H1 (cell line): ENCODE measurements at regions not wholly inside any gene's neighbourhood (a gene's known extent, or its start where the extent isn't known, plus 50 kb on each side); places are given as distances from the start of the nearest gene placed in this dataset.

Source experiments
- ASH2L ChIP-seq: fragments of 200-600, 300-600 bp; sonication (generic); IDR thresholded peaks from one replicate; pipeline ENCODE4 v1.7.1; 2017; ENCODE audit warnings: low read length
- FOSL1 ChIP-seq: IDR thresholded peaks from 2 replicates; pipeline ENCODE4 v1.6.1; 2011; ENCODE audit warnings: mild to moderate bottlenecking, low read depth, low read length, moderate library complexity; ENCODE audit not compliant: insufficient read depth
- TF ChIP-seq, protein P1 (sequence below): fragments of 300-600 bp; sonication (generic); IDR thresholded peaks from 2 replicates; pipeline ENCODE4 v1.7.1; 2012; ENCODE audit warnings: low read length, moderate library complexity, mild to moderate bottlenecking, inconsistent platforms; ENCODE audit not compliant: insufficient replicate concordance
- TF ChIP-seq, protein P2 (sequence below): IDR thresholded peaks from 2 replicates; pipeline ENCODE4 v1.6.1; 2012; ENCODE audit warnings: inconsistent platforms

DNA sequence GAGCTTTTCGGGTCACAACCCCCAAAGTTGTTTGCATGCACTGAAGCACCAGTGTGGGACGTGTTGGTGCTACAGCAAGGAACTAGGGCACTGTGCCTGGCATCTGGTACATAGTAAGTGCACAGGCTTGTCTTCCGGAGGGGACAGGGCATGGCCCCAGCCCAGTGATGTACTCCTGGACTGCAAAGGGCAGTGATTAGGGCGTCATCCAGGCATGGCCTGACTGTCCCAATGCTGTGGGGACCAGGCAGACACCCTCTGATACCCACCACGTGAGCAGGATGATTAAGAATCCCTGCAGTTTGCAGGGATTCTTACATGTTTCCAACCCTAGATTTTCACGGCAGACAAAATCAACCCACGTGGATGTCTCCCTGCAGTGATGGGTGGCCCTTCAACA lies 50.0 kb upstream of the RFPL3 start (continued):
- TF ChIP-seq, protein P1, sequence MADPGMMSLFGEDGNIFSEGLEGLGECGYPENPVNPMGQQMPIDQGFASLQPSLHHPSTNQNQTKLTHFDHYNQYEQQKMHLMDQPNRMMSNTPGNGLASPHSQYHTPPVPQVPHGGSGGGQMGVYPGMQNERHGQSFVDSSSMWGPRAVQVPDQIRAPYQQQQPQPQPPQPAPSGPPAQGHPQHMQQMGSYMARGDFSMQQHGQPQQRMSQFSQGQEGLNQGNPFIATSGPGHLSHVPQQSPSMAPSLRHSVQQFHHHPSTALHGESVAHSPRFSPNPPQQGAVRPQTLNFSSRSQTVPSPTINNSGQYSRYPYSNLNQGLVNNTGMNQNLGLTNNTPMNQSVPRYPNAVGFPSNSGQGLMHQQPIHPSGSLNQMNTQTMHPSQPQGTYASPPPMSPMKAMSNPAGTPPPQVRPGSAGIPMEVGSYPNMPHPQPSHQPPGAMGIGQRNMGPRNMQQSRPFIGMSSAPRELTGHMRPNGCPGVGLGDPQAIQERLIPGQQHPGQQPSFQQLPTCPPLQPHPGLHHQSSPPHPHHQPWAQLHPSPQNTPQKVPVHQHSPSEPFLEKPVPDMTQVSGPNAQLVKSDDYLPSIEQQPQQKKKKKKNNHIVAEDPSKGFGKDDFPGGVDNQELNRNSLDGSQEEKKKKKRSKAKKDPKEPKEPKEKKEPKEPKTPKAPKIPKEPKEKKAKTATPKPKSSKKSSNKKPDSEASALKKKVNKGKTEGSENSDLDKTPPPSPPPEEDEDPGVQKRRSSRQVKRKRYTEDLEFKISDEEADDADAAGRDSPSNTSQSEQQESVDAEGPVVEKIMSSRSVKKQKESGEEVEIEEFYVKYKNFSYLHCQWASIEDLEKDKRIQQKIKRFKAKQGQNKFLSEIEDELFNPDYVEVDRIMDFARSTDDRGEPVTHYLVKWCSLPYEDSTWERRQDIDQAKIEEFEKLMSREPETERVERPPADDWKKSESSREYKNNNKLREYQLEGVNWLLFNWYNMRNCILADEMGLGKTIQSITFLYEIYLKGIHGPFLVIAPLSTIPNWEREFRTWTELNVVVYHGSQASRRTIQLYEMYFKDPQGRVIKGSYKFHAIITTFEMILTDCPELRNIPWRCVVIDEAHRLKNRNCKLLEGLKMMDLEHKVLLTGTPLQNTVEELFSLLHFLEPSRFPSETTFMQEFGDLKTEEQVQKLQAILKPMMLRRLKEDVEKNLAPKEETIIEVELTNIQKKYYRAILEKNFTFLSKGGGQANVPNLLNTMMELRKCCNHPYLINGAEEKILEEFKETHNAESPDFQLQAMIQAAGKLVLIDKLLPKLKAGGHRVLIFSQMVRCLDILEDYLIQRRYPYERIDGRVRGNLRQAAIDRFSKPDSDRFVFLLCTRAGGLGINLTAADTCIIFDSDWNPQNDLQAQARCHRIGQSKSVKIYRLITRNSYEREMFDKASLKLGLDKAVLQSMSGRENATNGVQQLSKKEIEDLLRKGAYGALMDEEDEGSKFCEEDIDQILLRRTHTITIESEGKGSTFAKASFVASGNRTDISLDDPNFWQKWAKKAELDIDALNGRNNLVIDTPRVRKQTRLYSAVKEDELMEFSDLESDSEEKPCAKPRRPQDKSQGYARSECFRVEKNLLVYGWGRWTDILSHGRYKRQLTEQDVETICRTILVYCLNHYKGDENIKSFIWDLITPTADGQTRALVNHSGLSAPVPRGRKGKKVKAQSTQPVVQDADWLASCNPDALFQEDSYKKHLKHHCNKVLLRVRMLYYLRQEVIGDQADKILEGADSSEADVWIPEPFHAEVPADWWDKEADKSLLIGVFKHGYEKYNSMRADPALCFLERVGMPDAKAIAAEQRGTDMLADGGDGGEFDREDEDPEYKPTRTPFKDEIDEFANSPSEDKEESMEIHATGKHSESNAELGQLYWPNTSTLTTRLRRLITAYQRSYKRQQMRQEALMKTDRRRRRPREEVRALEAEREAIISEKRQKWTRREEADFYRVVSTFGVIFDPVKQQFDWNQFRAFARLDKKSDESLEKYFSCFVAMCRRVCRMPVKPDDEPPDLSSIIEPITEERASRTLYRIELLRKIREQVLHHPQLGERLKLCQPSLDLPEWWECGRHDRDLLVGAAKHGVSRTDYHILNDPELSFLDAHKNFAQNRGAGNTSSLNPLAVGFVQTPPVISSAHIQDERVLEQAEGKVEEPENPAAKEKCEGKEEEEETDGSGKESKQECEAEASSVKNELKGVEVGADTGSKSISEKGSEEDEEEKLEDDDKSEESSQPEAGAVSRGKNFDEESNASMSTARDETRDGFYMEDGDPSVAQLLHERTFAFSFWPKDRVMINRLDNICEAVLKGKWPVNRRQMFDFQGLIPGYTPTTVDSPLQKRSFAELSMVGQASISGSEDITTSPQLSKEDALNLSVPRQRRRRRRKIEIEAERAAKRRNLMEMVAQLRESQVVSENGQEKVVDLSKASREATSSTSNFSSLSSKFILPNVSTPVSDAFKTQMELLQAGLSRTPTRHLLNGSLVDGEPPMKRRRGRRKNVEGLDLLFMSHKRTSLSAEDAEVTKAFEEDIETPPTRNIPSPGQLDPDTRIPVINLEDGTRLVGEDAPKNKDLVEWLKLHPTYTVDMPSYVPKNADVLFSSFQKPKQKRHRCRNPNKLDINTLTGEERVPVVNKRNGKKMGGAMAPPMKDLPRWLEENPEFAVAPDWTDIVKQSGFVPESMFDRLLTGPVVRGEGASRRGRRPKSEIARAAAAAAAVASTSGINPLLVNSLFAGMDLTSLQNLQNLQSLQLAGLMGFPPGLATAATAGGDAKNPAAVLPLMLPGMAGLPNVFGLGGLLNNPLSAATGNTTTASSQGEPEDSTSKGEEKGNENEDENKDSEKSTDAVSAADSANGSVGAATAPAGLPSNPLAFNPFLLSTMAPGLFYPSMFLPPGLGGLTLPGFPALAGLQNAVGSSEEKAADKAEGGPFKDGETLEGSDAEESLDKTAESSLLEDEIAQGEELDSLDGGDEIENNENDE: no peak
- TF ChIP-seq, protein P2, sequence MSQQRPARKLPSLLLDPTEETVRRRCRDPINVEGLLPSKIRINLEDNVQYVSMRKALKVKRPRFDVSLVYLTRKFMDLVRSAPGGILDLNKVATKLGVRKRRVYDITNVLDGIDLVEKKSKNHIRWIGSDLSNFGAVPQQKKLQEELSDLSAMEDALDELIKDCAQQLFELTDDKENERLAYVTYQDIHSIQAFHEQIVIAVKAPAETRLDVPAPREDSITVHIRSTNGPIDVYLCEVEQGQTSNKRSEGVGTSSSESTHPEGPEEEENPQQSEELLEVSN: no peak
- TF ChIP-seq FOSL1 (no peak), ASH2L (no peak)
